HEK293 (cell line): ENCODE measurements at regions not wholly inside any gene's neighbourhood (a gene's known extent, or its start where the extent isn't known, plus 50 kb on each side); places are given as distances from the start of the nearest gene placed in this dataset.

Source experiments
- CTCF ChIA-PET: fragments of 350-600 bp; formaldehyde crosslinking; extraction: SDS; loops from one replicate; lab custom pipeline; 2021; ENCODE audit warnings: antibody characterized with exemption; lab: Yijun Ruan, JAX
- POLR2A ChIA-PET: fragments of 300-600 bp; formaldehyde crosslinking; extraction: SDS; loops from one replicate; lab custom pipeline; 2020; ENCODE audit warnings: antibody characterized with exemption, inconsistent platforms; lab: Yijun Ruan, JAX
- H3K27ac ChIP-seq: fragments of 200-500 bp; sonication (Bioruptor generic); 2 replicates; pipeline ENCODE4 v1.5.1; 2014; ENCODE audit warnings: low read depth, low read length, control low read depth, inconsistent platforms; ENCODE audit errors: extremely low read depth
- H3K36me3 ChIP-seq, 2 experiments: fragments of 200-500 bp in 1 of 2; sonication (Bioruptor generic) in 1 of 2; 1 replicate in 1 of 2; 2 replicates in 1 of 2; pipeline ENCODE4 v1.5.1; 2014 to 2017; ENCODE audit warnings: inconsistent platforms in 2 of 2, low read length in 2 of 2; ENCODE audit not compliant: control insufficient read depth in 2 of 2, insufficient read depth in 1 of 2
- H3K4me1 ChIP-seq: fragments of 200-500 bp; sonication (Bioruptor generic); 2 replicates; pipeline ENCODE4 v1.5.1; 2014; ENCODE audit warnings: mild to moderate bottlenecking, low read length, inconsistent platforms; ENCODE audit not compliant: control insufficient read depth, insufficient read depth
- H3K4me3 ChIP-seq: 2 replicates; pipeline ENCODE4 v1.5.1; 2011; ENCODE audit warnings: low read depth, mild to moderate bottlenecking, control low read depth, low read length, moderate library complexity
- H3K9me3 ChIP-seq: fragments of 200-500 bp; sonication (Bioruptor generic); 2 replicates; pipeline ENCODE4 v1.5.1; 2014; ENCODE audit warnings: low read depth, low read length, inconsistent platforms; ENCODE audit not compliant: control insufficient read depth, insufficient read depth
- RBAK ChIP-seq: fragments of 450-650 bp; formaldehyde crosslinking; IDR thresholded peaks from 2 replicates; pipeline ENCODE4 v1.5.1; 2016; ENCODE audit warnings: missing biosample characterization, missing genetic modification characterization
- SCRT2 ChIP-seq: fragments of 450-650 bp; formaldehyde crosslinking; IDR thresholded peaks from 2 replicates; pipeline ENCODE4 v1.5.1; 2016; ENCODE audit warnings: missing biosample characterization, missing genetic modification characterization
- SP7 ChIP-seq: fragments of 450-650 bp; formaldehyde crosslinking; IDR thresholded peaks from 2 replicates; pipeline ENCODE4 v1.5.1; 2016; ENCODE audit warnings: missing biosample characterization, missing genetic modification characterization
- ZBTB7A ChIP-seq: fragments of 450-650 bp; formaldehyde crosslinking; IDR thresholded peaks from 2 replicates; pipeline ENCODE4 v1.5.1; 2016; ENCODE audit warnings: low read depth, missing biosample characterization, missing genetic modification characterization
- ZFP3 ChIP-seq: fragments of 450-650 bp; formaldehyde crosslinking; IDR thresholded peaks from 2 replicates; pipeline ENCODE4 v1.5.1; 2016; ENCODE audit warnings: low read depth, missing biosample characterization, missing genetic modification characterization
- ZNF132 ChIP-seq: fragments of 450-650 bp; formaldehyde crosslinking; IDR thresholded peaks from 2 replicates; pipeline ENCODE4 v1.5.1; 2017; ENCODE audit warnings: missing biosample characterization, missing genetic modification characterization, borderline replicate concordance
- ZNF146 ChIP-seq: fragments of 450-650 bp; formaldehyde crosslinking; IDR thresholded peaks from 2 replicates; pipeline ENCODE4 v1.5.1; 2016; ENCODE audit warnings: missing biosample characterization, missing genetic modification characterization
- ZNF266 ChIP-seq: fragments of 450-650 bp; formaldehyde crosslinking; IDR thresholded peaks from 2 replicates; pipeline ENCODE4 v1.5.1; 2016; ENCODE audit warnings: missing biosample characterization, missing genetic modification characterization, low read depth
- ZNF354C ChIP-seq: fragments of 450-650 bp; formaldehyde crosslinking; IDR thresholded peaks from 2 replicates; pipeline ENCODE4 v1.5.1; 2016; ENCODE audit warnings: missing biosample characterization, missing genetic modification characterization, low read depth, borderline replicate concordance
- ZNF473 ChIP-seq: fragments of 450-650 bp; formaldehyde crosslinking; IDR thresholded peaks from 2 replicates; pipeline ENCODE4 v1.5.1; 2017; ENCODE audit warnings: missing biosample characterization, missing genetic modification characterization
- ZNF544 ChIP-seq: fragments of 450-650 bp; formaldehyde crosslinking; IDR thresholded peaks from 2 replicates; pipeline ENCODE4 v1.5.0; 2017; ENCODE audit warnings: missing biosample characterization, missing genetic modification characterization
- ZNF596 ChIP-seq: fragments of 450-650 bp; IDR thresholded peaks from 2 replicates; pipeline ENCODE4 v1.5.0; 2018; ENCODE audit warnings: missing biosample characterization, mild to moderate bottlenecking, missing genetic modification characterization, moderate library complexity
- ZNF621 ChIP-seq: fragments of 450-650 bp; formaldehyde crosslinking; IDR thresholded peaks from 2 replicates; pipeline ENCODE4 v1.5.1; 2017; ENCODE audit warnings: missing biosample characterization, missing genetic modification characterization
- ZNF626 ChIP-seq: fragments of 450-650 bp; sonication (Bioruptor Pico); formaldehyde crosslinking; IDR thresholded peaks from 2 replicates; pipeline ENCODE4 v1.5.1; 2018; ENCODE audit warnings: missing biosample characterization, missing genetic modification characterization, inconsistent platforms
- ZNF629 ChIP-seq: fragments of 450-650 bp; formaldehyde crosslinking; IDR thresholded peaks from 2 replicates; pipeline ENCODE4 v1.5.1; 2017; ENCODE audit warnings: missing biosample characterization, missing genetic modification characterization
- ZNF660 ChIP-seq: fragments of 450-650 bp; IDR thresholded peaks from 2 replicates; pipeline ENCODE4 v1.5.1; 2018; ENCODE audit warnings: missing biosample characterization, mild to moderate bottlenecking, missing genetic modification characterization
- ZNF777 ChIP-seq: fragments of 450-650 bp; formaldehyde crosslinking; IDR thresholded peaks from 2 replicates; pipeline ENCODE4 v1.5.1; 2017; ENCODE audit warnings: missing biosample characterization, missing genetic modification characterization, borderline replicate concordance
- ZNF830 ChIP-seq: fragments of 450-650 bp; IDR thresholded peaks from 2 replicates; pipeline ENCODE4 v1.5.0; 2018; ENCODE audit warnings: missing biosample characterization, missing genetic modification characterization, low read depth, mild to moderate bottlenecking, moderate library complexity
- TF ChIP-seq, protein P1 (sequence below): fragments of 450-650 bp; formaldehyde crosslinking; IDR thresholded peaks from 2 replicates; pipeline ENCODE4 v1.5.1; 2016; ENCODE audit warnings: missing biosample characterization, missing genetic modification characterization
- TF ChIP-seq, protein P2 (sequence below): fragments of 450-650 bp; formaldehyde crosslinking; IDR thresholded peaks from 2 replicates; pipeline ENCODE4 v1.5.1; 2017; ENCODE audit warnings: missing biosample characterization, missing genetic modification characterization
- TF ChIP-seq, protein P3 (sequence below): fragments of 450-650 bp; formaldehyde crosslinking; IDR thresholded peaks from 2 replicates; pipeline ENCODE4 v1.5.1; 2016; ENCODE audit warnings: missing biosample characterization, missing genetic modification characterization, borderline replicate concordance

DNA sequence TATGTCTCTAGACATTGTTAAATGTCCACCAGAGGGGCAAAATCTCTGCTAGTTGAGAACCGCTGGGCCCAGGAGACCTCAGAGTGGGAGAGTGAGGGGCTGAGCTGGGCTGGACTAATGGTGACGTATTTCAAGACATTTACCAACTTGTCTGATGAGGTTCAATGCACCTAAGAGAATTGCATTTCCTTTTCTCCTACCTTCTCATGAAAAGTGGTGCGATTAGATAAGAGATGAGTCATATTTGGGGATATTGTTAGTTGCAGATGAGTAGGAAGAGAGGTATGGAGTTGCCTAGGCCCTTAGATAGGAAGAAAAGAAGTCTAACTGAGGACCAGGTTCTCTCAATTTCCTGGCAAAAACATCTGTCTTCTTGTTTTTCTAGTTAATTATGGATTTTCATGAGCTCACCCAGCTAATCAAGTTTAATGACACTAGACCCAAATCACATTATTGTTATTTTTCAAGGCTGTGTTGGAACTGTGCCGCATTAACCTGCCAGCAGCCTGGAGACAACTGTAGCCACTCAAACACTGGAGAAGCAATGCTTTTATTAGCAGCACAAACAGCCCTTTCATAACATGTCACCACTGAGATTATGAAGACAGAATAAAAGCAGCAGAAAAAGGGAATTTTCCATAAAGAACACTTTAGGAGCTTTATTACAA, 144.2 kb downstream of the PDCD6IP start:
- ChIA-PET POLR2A (no interaction called here), CTCF (interaction anchor here (0.7 kb wide), 1 partner anchor 591 kb away, joined by 3 read pairs; no protein-coding TSS in a partner anchor)
- H3K36me3 ChIP-seq, result no peaks in the 10 kb centered on the region
- H3K27ac ChIP-seq, result no peak overlapping the region
- H3K4me1 ChIP-seq, result no peaks in the 10 kb centered on the region
- H3K4me3 ChIP-seq, result no peak overlapping the region
- no peaks in the 10 kb centered on the region for H3K9me3 ChIP-seq
- no peak for TF ChIP-seq ZNF596 (tag by site-specific recombination)
- TF ChIP-seq ZNF354C (tag by site-specific recombination), result no peak
- TF ChIP-seq, protein P1, sequence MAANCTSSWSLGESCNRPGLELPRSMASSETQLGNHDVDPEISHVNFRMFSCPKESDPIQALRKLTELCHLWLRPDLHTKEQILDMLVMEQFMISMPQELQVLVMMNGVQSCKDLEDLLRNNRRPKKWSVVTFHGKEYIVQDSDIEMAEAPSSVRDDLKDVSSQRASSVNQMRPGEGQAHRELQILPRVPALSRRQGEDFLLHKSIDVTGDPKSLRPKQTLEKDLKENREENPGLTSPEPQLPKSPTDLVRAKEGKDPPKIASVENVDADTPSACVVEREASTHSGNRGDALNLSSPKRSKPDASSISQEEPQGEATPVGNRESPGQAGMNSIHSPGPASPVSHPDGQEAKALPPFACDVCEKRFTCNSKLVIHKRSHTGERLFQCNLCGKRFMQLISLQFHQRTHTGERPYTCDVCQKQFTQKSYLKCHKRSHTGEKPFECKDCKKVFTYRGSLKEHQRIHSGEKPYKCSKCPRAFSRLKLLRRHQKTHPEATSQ (tag by site-specific recombination), result no peak
- TF ChIP-seq ZNF629, result no peak
- TF ChIP-seq SCRT2 (tag by site-specific recombination), result no peak
- no peak for TF ChIP-seq SP7 (tag by site-specific recombination)
- TF ChIP-seq ZNF626, result no peak
- TF ChIP-seq RBAK (tag by site-specific recombination), result no peak
- no peak for TF ChIP-seq ZNF830 (tag by site-specific recombination)
- TF ChIP-seq ZNF132, result no peak
- no peak for TF ChIP-seq ZNF473 (tag by site-specific recombination)
- no peak for TF ChIP-seq ZBTB7A (tag by site-specific recombination)
- TF ChIP-seq ZNF544, result no peak
- TF ChIP-seq ZNF660 (tag by site-specific recombination), result no peak
- TF ChIP-seq ZNF146 (tag by site-specific recombination), result no peak
- TF ChIP-seq, all 188 proteins: peak for 0

DNA sequence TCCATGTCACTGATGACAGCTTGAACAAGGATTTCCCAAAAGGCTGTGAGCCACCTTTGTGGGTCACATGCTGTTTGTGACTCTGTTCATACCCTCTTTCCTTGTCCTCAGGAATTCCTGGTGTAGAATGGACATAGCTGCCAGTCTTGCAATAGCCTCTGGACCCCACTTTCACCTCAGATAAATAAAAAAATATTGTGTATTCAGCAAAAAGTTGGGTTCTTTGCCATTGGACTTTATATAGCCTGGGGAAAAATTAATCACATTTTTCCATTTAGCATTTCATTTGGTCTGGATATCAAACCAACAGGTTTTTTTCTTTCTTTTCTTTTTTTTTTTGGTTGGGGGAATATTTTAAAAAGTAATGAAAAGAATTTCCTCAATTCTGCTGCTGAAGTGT, 144.8 kb downstream of the PDCD6IP start:
- ChIA-PET POLR2A (no interaction called here), CTCF (no interaction called here)
- Histone ChIP-seq H3K9me3 (no peaks in the 10 kb centered on the region), H3K4me3 (no peak overlapping the region), H3K36me3 (no peaks in the 10 kb centered on the region), H3K27ac (no peak overlapping the region), H3K4me1 (no peaks in the 10 kb centered on the region)
- no peak for TF ChIP-seq ZNF777 (tag by site-specific recombination)
- TF ChIP-seq, protein P2, sequence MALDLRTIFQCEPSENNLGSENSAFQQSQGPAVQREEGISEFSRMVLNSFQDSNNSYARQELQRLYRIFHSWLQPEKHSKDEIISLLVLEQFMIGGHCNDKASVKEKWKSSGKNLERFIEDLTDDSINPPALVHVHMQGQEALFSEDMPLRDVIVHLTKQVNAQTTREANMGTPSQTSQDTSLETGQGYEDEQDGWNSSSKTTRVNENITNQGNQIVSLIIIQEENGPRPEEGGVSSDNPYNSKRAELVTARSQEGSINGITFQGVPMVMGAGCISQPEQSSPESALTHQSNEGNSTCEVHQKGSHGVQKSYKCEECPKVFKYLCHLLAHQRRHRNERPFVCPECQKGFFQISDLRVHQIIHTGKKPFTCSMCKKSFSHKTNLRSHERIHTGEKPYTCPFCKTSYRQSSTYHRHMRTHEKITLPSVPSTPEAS (tag by site-specific recombination), result no peak
- no peak for TF ChIP-seq ZNF621 (tag by site-specific recombination)
- TF ChIP-seq, protein P3, sequence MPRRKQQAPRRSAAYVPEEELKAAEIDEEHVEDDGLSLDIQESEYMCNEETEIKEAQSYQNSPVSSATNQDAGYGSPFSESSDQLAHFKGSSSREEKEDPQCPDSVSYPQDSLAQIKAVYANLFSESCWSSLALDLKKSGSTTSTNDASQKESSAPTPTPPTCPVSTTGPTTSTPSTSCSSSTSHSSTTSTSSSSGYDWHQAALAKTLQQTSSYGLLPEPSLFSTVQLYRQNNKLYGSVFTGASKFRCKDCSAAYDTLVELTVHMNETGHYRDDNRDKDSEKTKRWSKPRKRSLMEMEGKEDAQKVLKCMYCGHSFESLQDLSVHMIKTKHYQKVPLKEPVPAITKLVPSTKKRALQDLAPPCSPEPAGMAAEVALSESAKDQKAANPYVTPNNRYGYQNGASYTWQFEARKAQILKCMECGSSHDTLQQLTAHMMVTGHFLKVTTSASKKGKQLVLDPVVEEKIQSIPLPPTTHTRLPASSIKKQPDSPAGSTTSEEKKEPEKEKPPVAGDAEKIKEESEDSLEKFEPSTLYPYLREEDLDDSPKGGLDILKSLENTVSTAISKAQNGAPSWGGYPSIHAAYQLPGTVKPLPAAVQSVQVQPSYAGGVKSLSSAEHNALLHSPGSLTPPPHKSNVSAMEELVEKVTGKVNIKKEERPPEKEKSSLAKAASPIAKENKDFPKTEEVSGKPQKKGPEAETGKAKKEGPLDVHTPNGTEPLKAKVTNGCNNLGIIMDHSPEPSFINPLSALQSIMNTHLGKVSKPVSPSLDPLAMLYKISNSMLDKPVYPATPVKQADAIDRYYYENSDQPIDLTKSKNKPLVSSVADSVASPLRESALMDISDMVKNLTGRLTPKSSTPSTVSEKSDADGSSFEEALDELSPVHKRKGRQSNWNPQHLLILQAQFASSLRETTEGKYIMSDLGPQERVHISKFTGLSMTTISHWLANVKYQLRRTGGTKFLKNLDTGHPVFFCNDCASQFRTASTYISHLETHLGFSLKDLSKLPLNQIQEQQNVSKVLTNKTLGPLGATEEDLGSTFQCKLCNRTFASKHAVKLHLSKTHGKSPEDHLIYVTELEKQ (tag by site-specific recombination), result no peak
- TF ChIP-seq ZFP3 (tag by site-specific recombination), result no peak
- no peak for TF ChIP-seq ZNF266
